Smooth muscle cell of the brain vasculature (primary cell): ENCODE measurements at regions not wholly inside any gene's neighbourhood (a gene's known extent, or its start where the extent isn't known, plus 50 kb on each side); places are given as distances from the start of the nearest gene placed in this dataset.
A peak's percentile ranks its signal among the peaks of the same experiment; 100 is the strongest.

Source experiments
- DNase-seq: peaks from one replicate; pipeline ENCODE4 v3.0.0-alpha.2; 2012; ENCODE audit warnings: low read depth, low spot score

GRCh38 chrX:40184968-40185367 lies 87.2 kb upstream of the BCOR start:
- no peak for DNase-seq

GRCh38 chrX:40182615-40183014 lies 84.9 kb upstream of the BCOR start:
- no peak for DNase-seq

GRCh38 chrX:40182095-40182494 lies 84.3 kb upstream of the BCOR start:
- no peak for DNase-seq

GRCh38 chrX:40179283-40179682 lies 81.5 kb upstream of the BCOR start:
- DNase-seq: no peak

- DNase-seq: no peak
Measured at GRCh38 chrX:40177942-40178715, 80.4 kb upstream of the BCOR start.

GRCh38 chrX:40177489-40177888 lies 79.7 kb upstream of the BCOR start:
- DNase-seq: no peak

- no peak for DNase-seq
Measured at GRCh38 chrX:40177117-40177430, 79.3 kb upstream of the BCOR start.

GRCh38 chrX:40176351-40177116 lies 78.8 kb upstream of the BCOR start:
- DNase-seq: no peak

- DNase-seq: no peak
Measured at GRCh38 chrX:40175511-40176350, 78.0 kb upstream of the BCOR start.

- DNase-seq: no peak
Measured at GRCh38 chrX:40174854-40175510, 77.2 kb upstream of the BCOR start.

- no peak for DNase-seq
Measured at GRCh38 chrX:40174001-40174853, 76.5 kb upstream of the BCOR start.

GRCh38 chrX:40173143-40174000 lies 75.6 kb upstream of the BCOR start:
- no peak for DNase-seq

GRCh38 chrX:40172401-40173142 lies 74.8 kb upstream of the BCOR start:
- no peak for DNase-seq

- DNase-seq: no peak
Measured at GRCh38 chrX:40171513-40172400, 74.0 kb upstream of the BCOR start.

- DNase-seq: no peak
Measured at GRCh38 chrX:40170830-40171512, 73.2 kb upstream of the BCOR start.

GRCh38 chrX:40169193-40170101 lies 71.7 kb upstream of the BCOR start:
- DNase-seq: peak; percentile 62
